Astrocyte (in vitro differentiated cells and primary cell): ENCODE measurements at regions not wholly inside any gene's neighbourhood (a gene's known extent, or its start where the extent isn't known, plus 50 kb on each side); places are given as distances from the start of the nearest gene placed in this dataset.

Source experiments
- EZH2 ChIP-seq: IDR thresholded peaks from 2 replicates; pipeline ENCODE4 v1.6.1; 2012; ENCODE audit warnings: mild to moderate bottlenecking, low read length, inconsistent platforms; ENCODE audit not compliant: insufficient read depth
- TF ChIP-seq, protein P1 (sequence below): IDR thresholded peaks from 2 replicates; pipeline ENCODE4 v1.5.1; 2011; ENCODE audit warnings: low read depth, mild to moderate bottlenecking, inconsistent platforms, low read length, moderate library complexity; ENCODE audit not compliant: insufficient read depth

DNA sequence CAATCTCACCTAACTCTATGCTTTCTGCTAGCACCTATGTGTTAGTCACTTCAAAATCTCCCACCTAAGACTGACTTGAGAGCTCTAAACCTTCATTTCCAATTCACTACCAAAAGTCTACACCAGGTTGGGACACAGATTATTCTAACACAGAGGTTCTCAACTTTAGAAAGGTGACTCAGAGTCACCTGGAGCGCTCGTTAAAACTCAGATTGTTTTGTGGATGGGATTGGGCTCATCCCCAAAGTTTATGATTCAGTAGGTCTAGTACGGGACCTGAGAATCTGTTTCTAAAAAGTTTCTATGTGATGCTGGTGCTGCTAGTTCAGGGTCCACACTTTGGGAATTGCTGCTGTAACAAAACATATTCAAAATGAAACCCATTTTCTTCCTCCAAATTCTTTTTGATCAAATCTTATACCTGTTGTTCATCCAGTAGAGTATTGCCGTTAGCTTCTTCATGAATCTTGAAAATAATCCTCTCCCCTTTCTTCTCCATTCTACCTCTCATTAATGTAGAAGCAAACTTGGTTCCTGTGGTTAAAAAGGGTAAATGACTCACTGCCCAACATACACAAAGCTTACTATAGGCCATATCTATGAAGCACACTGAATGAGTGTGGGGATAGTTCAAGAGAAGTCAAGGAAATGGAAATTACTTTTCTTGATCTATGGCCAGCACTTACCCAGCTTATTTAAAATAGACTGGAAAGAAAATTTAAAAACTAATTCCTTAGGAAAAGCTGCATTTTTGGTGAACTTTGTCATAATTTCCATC lies 206.7 kb downstream of the KIF21A start:
- TF ChIP-seq, protein P1, sequence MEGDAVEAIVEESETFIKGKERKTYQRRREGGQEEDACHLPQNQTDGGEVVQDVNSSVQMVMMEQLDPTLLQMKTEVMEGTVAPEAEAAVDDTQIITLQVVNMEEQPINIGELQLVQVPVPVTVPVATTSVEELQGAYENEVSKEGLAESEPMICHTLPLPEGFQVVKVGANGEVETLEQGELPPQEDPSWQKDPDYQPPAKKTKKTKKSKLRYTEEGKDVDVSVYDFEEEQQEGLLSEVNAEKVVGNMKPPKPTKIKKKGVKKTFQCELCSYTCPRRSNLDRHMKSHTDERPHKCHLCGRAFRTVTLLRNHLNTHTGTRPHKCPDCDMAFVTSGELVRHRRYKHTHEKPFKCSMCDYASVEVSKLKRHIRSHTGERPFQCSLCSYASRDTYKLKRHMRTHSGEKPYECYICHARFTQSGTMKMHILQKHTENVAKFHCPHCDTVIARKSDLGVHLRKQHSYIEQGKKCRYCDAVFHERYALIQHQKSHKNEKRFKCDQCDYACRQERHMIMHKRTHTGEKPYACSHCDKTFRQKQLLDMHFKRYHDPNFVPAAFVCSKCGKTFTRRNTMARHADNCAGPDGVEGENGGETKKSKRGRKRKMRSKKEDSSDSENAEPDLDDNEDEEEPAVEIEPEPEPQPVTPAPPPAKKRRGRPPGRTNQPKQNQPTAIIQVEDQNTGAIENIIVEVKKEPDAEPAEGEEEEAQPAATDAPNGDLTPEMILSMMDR: no peak
- no peak for TF ChIP-seq EZH2
